OCI-LY1 (cell line): ENCODE measurements at regions not wholly inside any gene's neighbourhood (a gene's known extent, or its start where the extent isn't known, plus 50 kb on each side); places are given as distances from the start of the nearest gene placed in this dataset.

ENCODE experiments used
- H2AFZ ChIP-seq: fragments of 200-600 bp; sonication (generic), shearing (Covaris generic); 2 replicates; pipeline ENCODE4 v1.6.0; 2014; ENCODE audit warnings: antibody characterized with exemption, mild to moderate bottlenecking, low read length
- H3F3A ChIP-seq: fragments of 200-600 bp; sonication (generic), shearing (Covaris generic); 2 replicates; pipeline ENCODE4 v1.6.0; 2014; ENCODE audit warnings: mild to moderate bottlenecking, antibody characterized with exemption, low read length, moderate library complexity; ENCODE audit not compliant: insufficient read depth
- H3K27ac ChIP-seq: fragments of 200-600 bp; sonication (generic); 2 replicates; pipeline ENCODE4 v1.5.1; 2014; ENCODE audit warnings: low read length, mixed run types, mild to moderate bottlenecking, low read depth; ENCODE audit not compliant: poor library complexity, severe bottlenecking
- H3K27me3 ChIP-seq: fragments of 200-600 bp; sonication (generic); 2 replicates; pipeline ENCODE4 v1.6.0; 2014; ENCODE audit warnings: antibody characterized with exemption, mild to moderate bottlenecking, low read length, moderate library complexity; ENCODE audit not compliant: insufficient read depth
- H3K36me3 ChIP-seq: fragments of 200-600 bp; sonication (generic); 2 replicates; pipeline ENCODE4 v1.6.1; 2014; ENCODE audit warnings: mild to moderate bottlenecking, antibody characterized with exemption, low read length, moderate library complexity, mixed read lengths; ENCODE audit not compliant: insufficient read depth
- H3K4me1 ChIP-seq: fragments of 200-600 bp; sonication (generic); 2 replicates; pipeline ENCODE4 v1.5.1; 2014; ENCODE audit warnings: mild to moderate bottlenecking, low read length, moderate library complexity; ENCODE audit not compliant: insufficient read depth, severe bottlenecking
- H3K4me2 ChIP-seq: fragments of 200-600 bp; sonication (generic), shearing (Covaris generic); 2 replicates; pipeline ENCODE4 v1.6.1; 2014; ENCODE audit warnings: low read length
- H3K4me3 ChIP-seq: fragments of 200-600 bp; sonication (generic); 2 replicates; pipeline ENCODE4 v1.5.1; 2014; ENCODE audit warnings: low read length, low read depth, mild to moderate bottlenecking, mixed read lengths; ENCODE audit not compliant: poor library complexity, severe bottlenecking
- H3K79me2 ChIP-seq: fragments of 200-600 bp; shearing (Covaris generic); 2 replicates; pipeline ENCODE4 v1.6.1; 2016; ENCODE audit warnings: mixed run types, low read length, mixed read lengths; ENCODE audit not compliant: insufficient read depth
- H3K9ac ChIP-seq: fragments of 200-600 bp; sonication (generic), shearing (Covaris generic); 2 replicates; pipeline ENCODE4 v1.6.1; 2014; ENCODE audit warnings: mild to moderate bottlenecking, low read length, mixed read lengths
- H3K9me2 ChIP-seq: fragments of 200-600 bp; sonication (generic), shearing (Covaris generic); 2 replicates; pipeline ENCODE4 v1.6.1; 2014; ENCODE audit warnings: low read depth, mild to moderate bottlenecking, low read length, mixed read lengths
- H3K9me3 ChIP-seq: fragments of 200-600 bp; shearing (Covaris generic); 2 replicates; pipeline ENCODE4 v1.6.1; 2014; ENCODE audit warnings: low read length, mixed read lengths
- H4K20me1 ChIP-seq: fragments of 200-600 bp; sonication (generic), shearing (Covaris generic); 2 replicates; pipeline ENCODE4 v1.6.0; 2016; ENCODE audit warnings: mild to moderate bottlenecking, low read length; ENCODE audit not compliant: insufficient read depth
- CTCF ChIP-seq: fragments of 200-600 bp; sonication (generic), shearing (Covaris generic); IDR thresholded peaks from 2 replicates; pipeline ENCODE4 v1.5.1; 2017; ENCODE audit warnings: mild to moderate bottlenecking, antibody characterized with exemption, low read length, moderate library complexity, mixed read lengths
- EZH2 ChIP-seq: fragments of 200-600 bp; sonication (generic), shearing (Covaris generic); IDR thresholded peaks from 2 replicates; pipeline ENCODE4 v1.8.0; 2017; ENCODE audit warnings: borderline replicate concordance, mixed run types, mild to moderate bottlenecking, antibody characterized with exemption, low read length, moderate library complexity, mixed read lengths

GRCh38 chr2:10190737-10191532 lies 68.4 kb downstream of the RRM2 start:
- Histone ChIP-seq H3K9me2 (no peaks in the 10 kb centered on the region), H2AFZ (no peak overlapping the region), H4K20me1 (no peaks in the 10 kb centered on the region), H3K36me3 (no peaks in the 10 kb centered on the region), H3K4me1 (peaks cover 9% of the 10 kb centered on the region), H3K27me3 (no peaks in the 10 kb centered on the region), H3K9me3 (no peaks in the 10 kb centered on the region), H3K27ac (peak overlapping the region; percentile 48), H3K9ac (no peak overlapping the region), H3K79me2 (no peaks in the 10 kb centered on the region), H3K4me3 (no peak overlapping the region), H3K4me2 (no peak overlapping the region), H3F3A (no peaks in the 10 kb centered on the region)
- TF ChIP-seq CTCF (no peak), EZH2 (no peak)

GRCh38 chr2:10191554-10191953 lies 69.0 kb downstream of the RRM2 start:
- H3K36me3 ChIP-seq: no peaks in the 10 kb centered on the region
- no peaks in the 10 kb centered on the region for H3K9me2 ChIP-seq
- no peaks in the 10 kb centered on the region for H3K9me3 ChIP-seq
- no peak overlapping the region for H2AFZ ChIP-seq
- no peaks in the 10 kb centered on the region for H4K20me1 ChIP-seq
- H3K4me1 ChIP-seq: peaks cover 9% of the 10 kb centered on the region
- no peak overlapping the region for H3K4me3 ChIP-seq
- peak overlapping the region; percentile 48 for H3K27ac ChIP-seq
- H3F3A ChIP-seq: no peaks in the 10 kb centered on the region
- H3K4me2 ChIP-seq: no peak overlapping the region
- no peaks in the 10 kb centered on the region for H3K27me3 ChIP-seq
- H3K79me2 ChIP-seq: no peaks in the 10 kb centered on the region
- H3K9ac ChIP-seq: no peak overlapping the region
- TF ChIP-seq CTCF (no peak), EZH2 (no peak)

- Histone ChIP-seq H3K4me3 (no peak overlapping the region), H2AFZ (no peak overlapping the region), H3K9ac (no peak overlapping the region)
These were observed 70.0 kb downstream of the RRM2 start for GRCh38 chr2:10192392-10193015.

More at GRCh38 chr2:10192392-10193015, 70.0 kb downstream of the RRM2 start:
- H3F3A ChIP-seq: no peaks in the 10 kb centered on the region
- H3K36me3 ChIP-seq: no peaks in the 10 kb centered on the region
- no peak overlapping the region for H3K27ac ChIP-seq
- H3K4me1 ChIP-seq: peaks cover 9% of the 10 kb centered on the region
- no peaks in the 10 kb centered on the region for H3K79me2 ChIP-seq
- H3K27me3 ChIP-seq: no peaks in the 10 kb centered on the region
- H3K4me2 ChIP-seq: no peak overlapping the region
- no peaks in the 10 kb centered on the region for H3K9me2 ChIP-seq
- TF ChIP-seq EZH2 (no peak), CTCF (no peak)
- no peaks in the 10 kb centered on the region for H3K9me3 ChIP-seq
- no peaks in the 10 kb centered on the region for H4K20me1 ChIP-seq
